ENCODE measurements at regions not wholly inside any gene's neighbourhood (a gene's known extent, or its start where the extent isn't known, plus 50 kb on each side); places are given as distances from the start of the nearest gene placed in this dataset.

GRCh38 chr20:12788632-12789299 is 220.0 kb upstream of the SPTLC3 start:
- Mint-ChIP-seq H3K9me3 (peaks cover 8% of the 10 kb centered on the region), H3K4me1 (no peaks in the 10 kb centered on the region), H3K4me3 (no peak overlapping the region), H3K36me3 (ENCODE audit: low read depth) (no peaks in the 10 kb centered on the region), H3K27ac (no peak overlapping the region), H3K27me3 (no peaks in the 10 kb centered on the region)
- no peak for ATAC-seq (replicated peaks)

GRCh38 chr20:12790859-12791258 is 217.9 kb upstream of the SPTLC3 start:
- no peak overlapping the region for H3K4me3 Mint-ChIP-seq
- no peaks in the 10 kb centered on the region for H3K9me3 Mint-ChIP-seq
- no peak for ATAC-seq (replicated peaks)
- no peaks in the 10 kb centered on the region for H3K36me3 Mint-ChIP-seq (ENCODE audit: low read depth)
- no peak overlapping the region for H3K27ac Mint-ChIP-seq
- H3K27me3 Mint-ChIP-seq: no peaks in the 10 kb centered on the region
- H3K4me1 Mint-ChIP-seq: no peaks in the 10 kb centered on the region

GRCh38 chr20:12798286-12798685 is 210.5 kb upstream of the SPTLC3 start:
- Mint-ChIP-seq H3K36me3 (ENCODE audit: low read depth) (no peaks in the 10 kb centered on the region), H3K27me3 (no peaks in the 10 kb centered on the region), H3K27ac (no peak overlapping the region), H3K4me1 (no peaks in the 10 kb centered on the region), H3K9me3 (no peaks in the 10 kb centered on the region), H3K4me3 (no peak overlapping the region)
- ATAC-seq (replicated peaks): no peak

GRCh38 chr20:12808006-12808567 is 200.7 kb upstream of the SPTLC3 start:
- no peak for ATAC-seq (replicated peaks)
- Mint-ChIP-seq H3K4me1 (no peaks in the 10 kb centered on the region), H3K27me3 (no peaks in the 10 kb centered on the region), H3K36me3 (ENCODE audit: low read depth) (no peaks in the 10 kb centered on the region), H3K4me3 (no peak overlapping the region), H3K27ac (no peak overlapping the region), H3K9me3 (peaks cover 30% of the 10 kb centered on the region)

- H3K4me3 Mint-ChIP-seq: no peak overlapping the region
- H3K4me1 Mint-ChIP-seq: no peaks in the 10 kb centered on the region
- peaks cover 13% of the 10 kb centered on the region for H3K9me3 Mint-ChIP-seq
- no peak for ATAC-seq (replicated peaks)
- no peak overlapping the region for H3K27ac Mint-ChIP-seq
- H3K36me3 Mint-ChIP-seq (ENCODE audit: low read depth): no peaks in the 10 kb centered on the region
- no peaks in the 10 kb centered on the region for H3K27me3 Mint-ChIP-seq
Measured at GRCh38 chr20:12815231-12815768, 193.5 kb upstream of the SPTLC3 start.

GRCh38 chr20:12815778-12816408 is 192.9 kb upstream of the SPTLC3 start:
- Mint-ChIP-seq H3K4me3 (no peak overlapping the region), H3K27me3 (no peaks in the 10 kb centered on the region), H3K4me1 (no peaks in the 10 kb centered on the region), H3K9me3 (peaks cover 7% of the 10 kb centered on the region), H3K36me3 (ENCODE audit: low read depth) (no peaks in the 10 kb centered on the region), H3K27ac (no peak overlapping the region)
- no peak for ATAC-seq (replicated peaks)

GRCh38 chr20:12821249-12821648 is 187.5 kb upstream of the SPTLC3 start:
- Mint-ChIP-seq H3K4me3 (no peak overlapping the region), H3K27ac (no peak overlapping the region), H3K9me3 (peaks cover 13% of the 10 kb centered on the region), H3K27me3 (no peaks in the 10 kb centered on the region), H3K4me1 (no peaks in the 10 kb centered on the region), H3K36me3 (ENCODE audit: low read depth) (no peaks in the 10 kb centered on the region)
- no peak for ATAC-seq (replicated peaks)

- no peaks in the 10 kb centered on the region for H3K4me1 Mint-ChIP-seq
Measured at GRCh38 chr20:12823734-12824133, 185.0 kb upstream of the SPTLC3 start.

GRCh38 chr20:12824328-12825225 is 184.2 kb upstream of the SPTLC3 start:
- ATAC-seq (replicated peaks): no peak
- H3K9me3 Mint-ChIP-seq: peaks cover 16% of the 10 kb centered on the region
- H3K4me3 Mint-ChIP-seq: no peak overlapping the region
- no peaks in the 10 kb centered on the region for H3K36me3 Mint-ChIP-seq (ENCODE audit: low read depth)
- no peaks in the 10 kb centered on the region for H3K27me3 Mint-ChIP-seq
- no peaks in the 10 kb centered on the region for H3K4me1 Mint-ChIP-seq
- no peak overlapping the region for H3K27ac Mint-ChIP-seq

More at GRCh38 chr20:12823734-12824133, 185.0 kb upstream of the SPTLC3 start:
- peaks cover 16% of the 10 kb centered on the region for H3K9me3 Mint-ChIP-seq
- H3K36me3 Mint-ChIP-seq (ENCODE audit: low read depth): no peaks in the 10 kb centered on the region
- H3K27ac Mint-ChIP-seq: no peak overlapping the region
- no peak for ATAC-seq (replicated peaks)
- no peaks in the 10 kb centered on the region for H3K27me3 Mint-ChIP-seq
- H3K4me3 Mint-ChIP-seq: no peak overlapping the region

- Mint-ChIP-seq H3K4me1 (no peaks in the 10 kb centered on the region), H3K27me3 (no peaks in the 10 kb centered on the region), H3K4me3 (no peak overlapping the region), H3K27ac (no peak overlapping the region), H3K36me3 (ENCODE audit: low read depth) (no peaks in the 10 kb centered on the region), H3K9me3 (peaks cover 16% of the 10 kb centered on the region)
- no peak for ATAC-seq (replicated peaks)
Measured at GRCh38 chr20:12825226-12825595, 183.6 kb upstream of the SPTLC3 start.

GRCh38 chr20:12827816-12828385 is 180.9 kb upstream of the SPTLC3 start:
- H3K27ac Mint-ChIP-seq: no peak overlapping the region
- H3K4me3 Mint-ChIP-seq: no peak overlapping the region
- no peaks in the 10 kb centered on the region for H3K27me3 Mint-ChIP-seq
- no peaks in the 10 kb centered on the region for H3K36me3 Mint-ChIP-seq (ENCODE audit: low read depth)
- no peak for ATAC-seq (replicated peaks)
- peaks cover 5% of the 10 kb centered on the region for H3K9me3 Mint-ChIP-seq
- no peaks in the 10 kb centered on the region for H3K4me1 Mint-ChIP-seq

- no peak overlapping the region for H3K4me3 Mint-ChIP-seq
- no peak for ATAC-seq (replicated peaks)
- no peaks in the 10 kb centered on the region for H3K4me1 Mint-ChIP-seq
- H3K36me3 Mint-ChIP-seq (ENCODE audit: low read depth): no peaks in the 10 kb centered on the region
- H3K27me3 Mint-ChIP-seq: no peaks in the 10 kb centered on the region
- H3K9me3 Mint-ChIP-seq: peaks cover 3% of the 10 kb centered on the region
- H3K27ac Mint-ChIP-seq: no peak overlapping the region
Measured at GRCh38 chr20:12829170-12829569, 179.6 kb upstream of the SPTLC3 start.

- Mint-ChIP-seq H3K36me3 (ENCODE audit: low read depth) (no peaks in the 10 kb centered on the region), H3K27me3 (no peaks in the 10 kb centered on the region), H3K9me3 (no peaks in the 10 kb centered on the region), H3K4me3 (no peak overlapping the region), H3K4me1 (no peaks in the 10 kb centered on the region), H3K27ac (no peak overlapping the region)
- ATAC-seq (replicated peaks): no peak
Measured at GRCh38 chr20:12833861-12834260, 174.9 kb upstream of the SPTLC3 start.

- H3K9me3 Mint-ChIP-seq: no peaks in the 10 kb centered on the region
- no peak overlapping the region for H3K4me3 Mint-ChIP-seq
- H3K36me3 Mint-ChIP-seq (ENCODE audit: low read depth): no peaks in the 10 kb centered on the region
- H3K27me3 Mint-ChIP-seq: no peaks in the 10 kb centered on the region
- no peak for ATAC-seq (replicated peaks)
- H3K4me1 Mint-ChIP-seq: no peaks in the 10 kb centered on the region
- H3K27ac Mint-ChIP-seq: no peak overlapping the region
Measured at GRCh38 chr20:12835999-12836398, 172.8 kb upstream of the SPTLC3 start.

Data from activated T-helper 17 cell treated with anti-CD3 and anti-CD28 coated beads, Interleukin-2, amount 50 U/mL, for 72 hours (primary cell).